Cerebellar nuclear complex (tissue), 1 donor: ENCODE measurements at regions not wholly inside any gene's neighbourhood (a gene's known extent, or its start where the extent isn't known, plus 50 kb on each side); places are given as distances from the start of the nearest gene placed in this dataset.

Source experiments
- DNase-seq, 2 experiments: peaks; one replicate each; lab custom pipeline; 2025; lab: John Stamatoyannopoulos, UW

DNA sequence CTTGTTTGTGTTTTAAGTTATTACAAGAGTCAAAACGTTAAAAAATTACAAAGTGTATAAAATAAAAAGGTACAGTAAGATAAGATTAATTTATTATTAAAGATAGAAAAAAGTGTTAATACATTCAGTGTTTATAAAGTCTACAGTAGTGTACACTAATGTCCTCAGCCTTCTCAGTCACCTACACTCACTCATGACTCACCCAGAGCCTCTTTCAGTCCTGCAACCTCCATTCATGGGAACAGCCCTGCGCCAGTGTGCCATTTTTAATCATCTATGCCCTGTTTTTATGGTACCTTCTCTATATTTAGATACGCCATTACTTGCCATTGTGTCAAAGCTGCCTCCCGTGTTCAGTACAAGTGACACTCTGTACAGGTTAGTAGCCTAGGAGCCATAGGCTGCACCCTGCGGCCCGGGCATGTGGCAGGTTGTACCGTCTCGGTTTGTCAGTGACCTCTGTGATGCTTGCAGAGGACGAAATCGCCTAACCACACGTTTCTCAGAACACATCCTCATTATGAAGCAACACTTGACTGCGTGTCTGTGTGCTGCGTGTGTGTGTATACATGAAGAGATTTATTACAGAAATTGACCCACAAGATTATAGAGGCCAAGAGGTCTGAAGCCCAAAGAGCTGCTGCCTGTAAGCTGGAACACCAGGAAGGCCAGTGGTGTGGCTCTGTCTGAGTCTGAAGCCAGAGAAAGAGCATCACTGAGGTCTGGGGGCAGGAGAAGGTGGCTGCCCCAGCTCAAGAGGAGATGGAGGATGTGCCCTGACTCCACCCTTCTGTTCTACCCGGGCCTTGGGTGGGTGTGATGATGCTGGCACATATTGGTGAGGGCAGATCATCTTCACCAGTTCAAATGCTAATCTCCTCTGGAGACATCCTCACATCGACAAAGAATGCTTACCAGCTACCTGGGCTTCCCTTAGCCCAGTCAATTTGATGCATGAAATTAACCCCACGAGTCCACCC, 116.6 kb upstream of the C14orf180 start:
- no peak for DNase-seq

DNA sequence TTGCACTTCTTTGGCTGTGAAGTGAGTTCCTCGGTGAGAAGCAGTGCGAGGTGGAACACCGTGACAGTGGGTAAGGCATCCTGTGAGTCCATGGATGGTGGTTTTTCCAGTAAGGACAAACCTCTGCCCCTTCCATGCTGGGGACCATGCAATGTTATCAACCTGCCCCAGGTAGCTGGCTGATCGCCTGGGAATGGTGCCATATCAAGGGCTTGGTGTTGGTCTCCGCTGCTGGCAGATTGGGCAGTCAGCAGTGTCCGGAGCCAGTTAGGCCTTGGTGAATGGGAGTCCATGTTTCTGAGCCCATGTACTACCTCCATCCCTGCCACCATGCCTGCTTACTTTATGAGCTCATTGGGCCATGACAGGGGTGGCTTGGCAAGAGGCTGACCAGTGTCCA, 114.7 kb upstream of the C14orf180 start:
- DNase-seq: no peak

DNA sequence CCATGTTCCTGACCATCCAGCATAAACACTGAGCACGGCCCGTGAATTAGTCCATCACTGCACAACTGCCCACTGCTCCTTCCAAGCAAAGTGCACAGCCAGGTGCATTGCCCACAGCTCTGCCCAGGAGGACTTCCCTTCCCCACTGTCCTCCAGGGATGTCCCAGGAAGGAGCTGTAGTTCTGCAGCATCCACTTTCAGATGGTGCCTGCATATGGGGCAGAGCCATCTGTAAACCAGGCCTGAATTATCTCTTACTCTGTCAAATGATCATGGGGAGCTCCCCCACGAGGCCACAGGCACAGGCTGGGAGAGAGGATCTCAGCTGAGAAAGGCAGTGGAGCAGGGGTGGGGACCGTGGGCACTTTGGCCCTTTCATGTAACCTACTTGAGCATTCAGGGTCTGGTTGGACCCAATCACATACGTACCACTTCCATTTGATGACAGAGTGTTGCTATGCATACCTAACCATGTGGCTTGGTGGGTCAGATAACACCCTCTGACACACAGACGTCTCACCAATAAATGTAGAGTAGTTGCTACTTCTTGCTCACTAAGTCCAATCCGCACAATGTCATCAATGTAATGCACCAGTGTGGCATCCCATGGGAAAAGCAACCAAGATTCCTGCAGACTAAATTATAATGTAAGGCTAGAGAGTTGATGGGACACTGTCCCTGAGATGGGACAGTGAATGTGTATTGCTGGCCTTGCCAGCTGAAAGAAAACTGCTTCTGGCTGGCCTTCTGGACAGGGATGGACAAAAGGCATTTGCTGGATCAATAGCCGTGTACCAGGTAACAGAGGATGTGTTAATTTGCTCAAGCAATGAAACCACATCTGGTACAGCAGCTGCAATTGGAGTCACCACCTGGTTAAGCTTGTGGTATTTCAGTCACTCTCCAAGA, 113.8 kb upstream of the C14orf180 start:
- no peak for DNase-seq

DNA sequence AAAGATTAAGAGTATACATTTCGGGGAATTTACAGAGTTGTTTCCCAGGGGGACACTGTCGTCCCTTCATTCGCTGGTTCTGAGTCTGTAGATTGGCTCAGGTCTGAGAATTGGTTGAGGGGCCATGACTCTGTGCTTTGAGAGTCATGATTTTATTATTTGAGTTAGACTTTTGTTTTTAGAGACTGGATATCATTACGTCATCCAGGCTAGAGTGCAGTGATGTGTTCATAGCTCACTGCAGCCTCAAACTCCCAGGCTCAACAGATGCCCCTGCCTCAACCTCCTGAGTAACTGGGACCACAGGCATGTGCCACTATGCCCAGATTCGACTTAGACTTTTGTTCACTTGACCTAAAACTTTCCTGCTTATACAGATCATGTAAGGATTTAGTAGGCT, 112.3 kb upstream of the C14orf180 start:
- no peak for DNase-seq

DNA sequence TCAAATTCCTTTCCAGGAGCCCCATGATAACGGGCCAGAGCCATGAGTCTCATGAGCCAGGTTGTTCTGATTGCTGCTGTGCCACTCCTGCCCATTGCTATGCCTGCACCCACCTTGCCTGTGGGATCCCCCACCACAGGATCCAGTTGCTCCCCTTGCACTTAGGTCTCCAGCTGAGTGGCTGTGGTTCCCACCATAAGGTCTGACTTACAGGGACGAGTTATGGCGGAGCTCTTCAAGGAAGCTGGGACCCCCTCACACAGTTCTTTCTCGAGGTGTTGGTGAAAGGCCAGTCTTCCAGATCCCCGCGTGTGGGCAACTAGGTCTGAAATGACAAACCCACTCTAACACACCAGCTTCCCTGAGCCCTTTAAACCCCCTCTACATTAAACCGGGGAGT, 111.9 kb upstream of the C14orf180 start:
- no peak for DNase-seq

DNA sequence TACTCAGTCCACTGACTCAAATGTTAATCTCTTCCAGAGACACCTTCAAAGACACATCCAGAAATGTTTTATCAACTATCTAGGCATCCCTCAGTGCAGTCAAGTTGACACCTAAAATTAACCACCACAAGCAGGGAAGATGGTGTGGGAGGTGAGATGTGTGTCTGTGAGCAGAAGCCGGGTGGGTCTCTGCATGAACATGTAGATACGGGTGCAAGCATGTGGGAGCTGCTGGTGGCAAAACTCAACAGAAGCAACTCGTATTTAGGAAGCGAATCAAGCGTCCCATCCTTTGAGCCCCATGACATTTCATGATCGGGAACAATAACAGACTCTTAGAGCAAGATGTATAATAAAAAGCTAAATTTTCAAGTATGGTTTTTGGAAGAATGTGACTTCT, 110.0 kb upstream of the C14orf180 start:
- DNase-seq: no peak

DNA sequence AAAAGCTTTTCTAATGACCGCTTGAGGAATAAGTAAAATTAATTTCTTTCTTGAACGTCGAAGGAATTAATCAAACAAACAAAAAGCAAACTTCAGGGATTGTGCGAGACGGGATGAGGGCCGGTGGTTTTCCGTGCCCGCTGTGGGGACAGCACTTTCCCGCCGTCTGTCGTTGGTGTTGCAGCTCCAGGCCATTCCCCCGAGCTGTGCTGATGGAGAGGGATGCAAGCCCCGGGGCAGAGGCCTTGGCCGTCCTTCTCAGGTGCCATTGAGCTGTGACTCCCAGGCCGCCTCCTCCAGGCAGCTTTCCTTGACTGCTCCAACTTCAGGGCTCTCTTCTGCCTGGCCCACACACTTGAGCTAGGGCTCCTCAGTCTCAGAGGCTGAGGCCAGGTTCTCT, 109.0 kb upstream of the C14orf180 start:
- no peak for DNase-seq

DNA sequence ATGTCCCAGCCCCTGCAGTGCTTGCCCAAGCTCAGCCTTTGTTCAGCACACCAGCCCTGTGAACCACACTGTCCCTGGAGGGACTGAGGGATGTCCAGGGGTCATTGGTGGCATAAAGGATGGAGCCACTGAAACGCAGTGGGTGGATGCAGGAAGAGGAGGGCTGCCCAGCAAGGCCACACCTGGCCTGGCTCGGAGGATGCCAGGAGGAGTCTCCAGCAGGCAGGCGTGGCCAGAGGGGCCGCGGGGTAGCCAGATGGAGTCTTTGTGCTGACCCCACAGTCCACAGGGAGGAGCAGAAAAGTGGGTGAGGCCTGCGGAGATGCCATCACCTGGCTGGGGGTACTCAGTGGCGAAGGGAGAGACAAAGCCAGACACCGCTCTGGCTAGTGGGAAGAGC, 108.5 kb upstream of the C14orf180 start:
- DNase-seq: no peak

DNA sequence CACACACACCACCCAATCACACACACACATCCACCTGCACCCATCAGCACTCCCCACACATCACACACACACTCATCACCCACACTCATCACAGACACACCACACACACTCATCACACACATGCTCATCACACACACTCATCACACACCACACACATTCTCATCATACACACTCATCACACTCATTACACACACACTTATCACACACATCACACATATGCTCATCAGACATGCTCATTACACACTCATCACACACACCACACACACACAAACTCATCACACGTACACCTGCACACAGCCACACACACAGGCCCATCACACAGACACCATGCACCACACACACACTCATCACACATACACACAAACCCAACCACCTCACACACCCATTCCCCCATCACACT, 107.5 kb upstream of the C14orf180 start:
- no peak for DNase-seq

DNA sequence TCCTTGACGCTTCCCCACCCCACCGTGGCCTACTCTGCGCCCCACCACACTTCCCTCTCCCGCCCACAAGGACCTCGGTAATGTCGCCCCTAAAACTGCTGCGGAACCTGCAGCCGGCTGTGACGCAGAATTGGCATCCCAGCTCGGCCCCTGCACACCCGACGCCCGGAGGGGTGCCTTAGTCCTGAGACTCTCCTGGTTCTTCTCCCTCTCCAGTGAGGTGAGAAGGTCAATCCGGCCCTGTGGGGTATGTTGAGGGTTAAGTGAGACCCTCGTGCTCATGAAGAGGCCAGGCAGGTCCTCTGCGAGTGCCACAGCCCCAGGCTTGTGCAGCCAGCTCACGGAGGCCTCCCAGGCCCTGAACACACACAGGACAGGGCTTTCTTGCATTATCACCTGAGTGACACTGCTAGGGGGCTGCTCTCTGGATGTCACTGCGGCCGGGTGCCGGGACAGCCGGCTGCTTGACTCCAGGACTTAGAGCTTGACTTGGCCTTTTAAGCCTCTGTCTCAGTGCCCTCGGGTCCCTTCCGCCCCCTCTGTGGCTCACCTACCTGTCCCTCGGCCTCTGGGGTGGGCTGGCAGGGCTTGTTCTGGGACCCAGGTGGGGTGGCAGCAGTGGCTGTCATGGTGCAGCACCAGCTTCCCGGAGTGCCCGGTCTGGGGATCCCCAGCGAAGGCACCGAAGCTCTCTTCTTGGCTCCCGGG, 106.9 kb upstream of the C14orf180 start:
- no peak for DNase-seq

DNA sequence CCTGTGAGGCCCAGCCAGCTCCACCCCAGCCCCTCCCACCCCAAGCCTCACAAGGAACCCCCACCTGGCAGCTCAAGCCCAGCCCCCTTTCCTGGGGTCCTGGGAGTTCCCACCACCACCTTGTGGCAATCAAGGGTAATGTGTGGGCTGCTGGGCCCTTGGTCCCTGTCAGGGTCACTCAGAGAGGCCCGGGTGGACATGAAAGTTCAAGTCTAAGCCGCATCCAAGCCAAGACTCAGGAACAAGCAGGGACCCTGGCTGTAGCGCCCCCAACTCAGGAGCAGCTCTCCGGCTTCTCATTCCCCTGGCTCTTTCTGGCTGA, 106.4 kb upstream of the C14orf180 start:
- no peak for DNase-seq

DNA sequence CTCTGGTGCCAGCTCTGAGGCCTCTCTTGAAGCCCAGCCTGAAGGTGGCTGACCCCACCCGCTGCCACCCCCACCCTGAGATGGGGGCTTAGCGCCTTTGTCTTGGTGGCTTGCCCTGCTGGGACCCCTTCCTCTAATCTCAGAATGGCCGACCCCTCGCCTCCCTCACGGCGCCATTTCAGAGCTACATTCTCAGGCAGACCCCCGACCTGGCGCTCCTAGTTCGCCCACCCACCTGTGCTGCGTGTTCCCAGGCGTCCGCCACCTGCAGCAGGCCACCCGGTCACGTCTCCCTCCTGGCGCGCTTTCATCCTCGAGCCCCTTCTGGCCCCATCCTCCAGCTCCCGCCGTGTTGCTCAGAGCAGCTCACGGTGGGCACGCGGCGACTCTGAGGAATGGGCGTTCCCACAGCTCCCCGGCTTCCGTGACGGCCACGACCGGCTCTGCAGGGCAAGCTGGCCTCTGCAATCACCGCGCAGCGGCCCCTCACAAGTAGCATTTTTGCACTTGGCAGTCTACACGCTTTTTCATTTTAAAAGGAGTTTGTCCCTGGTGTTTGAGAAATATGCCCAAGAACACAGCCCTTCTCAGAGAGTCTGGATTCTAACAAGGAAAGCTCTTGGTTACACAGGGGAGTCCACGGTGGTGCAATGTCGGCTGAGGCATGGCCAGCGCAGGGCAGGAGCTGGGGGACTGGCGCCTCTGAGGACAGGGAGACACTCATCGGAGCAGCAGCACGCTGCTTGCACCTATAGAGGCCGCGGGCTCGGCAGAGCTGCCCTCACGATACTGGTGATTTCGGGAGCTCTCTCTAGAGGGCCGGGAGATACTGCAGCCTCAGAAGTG, 105.7 kb upstream of the C14orf180 start:
- DNase-seq: no peak

DNA sequence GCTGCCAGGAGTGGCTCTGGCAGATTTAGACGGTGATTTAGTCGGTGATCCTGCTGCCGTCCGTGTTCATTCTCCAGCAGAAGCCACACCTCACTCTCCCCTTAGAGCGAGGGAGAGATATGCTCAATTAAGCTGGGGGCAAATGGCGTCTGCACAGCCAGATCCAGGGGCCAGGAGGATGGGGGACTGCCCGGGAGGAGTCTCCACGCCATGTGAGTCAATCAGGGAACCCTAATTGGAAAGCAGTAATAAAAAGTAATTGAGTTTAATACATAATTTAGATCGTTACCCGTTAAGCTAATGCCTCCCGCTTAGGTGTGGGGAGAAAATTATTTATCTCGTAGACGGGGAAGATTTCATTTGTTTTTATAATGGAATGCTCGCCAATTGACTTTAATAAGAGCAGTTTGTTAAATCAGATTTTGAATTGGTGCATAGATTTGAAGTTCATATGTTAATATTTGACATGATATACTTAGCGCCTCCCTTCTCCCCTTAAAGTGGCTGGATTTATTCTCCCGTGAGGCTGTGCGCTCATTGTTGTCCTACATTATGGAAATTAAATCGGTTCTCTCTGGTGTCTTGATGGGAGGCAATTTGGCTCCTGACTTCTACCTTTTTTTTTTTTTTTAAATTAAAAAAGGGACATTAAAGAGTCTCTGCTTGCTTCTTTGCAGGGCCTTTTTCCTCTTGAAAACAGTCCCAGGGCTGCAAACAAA, 104.9 kb upstream of the C14orf180 start:
- DNase-seq: no peak

DNA sequence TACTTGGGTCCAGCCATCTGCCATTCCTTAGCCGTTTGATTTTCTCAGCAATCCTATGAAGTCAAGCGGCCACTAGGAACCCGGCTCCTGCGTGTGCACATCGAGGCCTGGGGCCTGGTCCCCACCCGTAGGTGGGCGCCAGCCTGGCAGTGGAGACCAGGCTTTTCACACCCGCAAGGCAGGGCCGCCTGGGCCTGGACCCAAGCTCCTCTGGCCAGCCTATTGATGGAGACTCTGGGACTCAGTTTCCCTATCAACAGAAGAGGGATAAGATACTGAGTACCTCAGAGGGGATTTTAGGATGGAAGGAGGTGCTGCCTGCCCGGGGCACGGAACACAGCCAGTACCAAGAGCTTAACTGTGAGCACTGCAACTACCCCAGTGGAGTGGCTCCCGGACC, 104.3 kb upstream of the C14orf180 start:
- no peak for DNase-seq

DNA sequence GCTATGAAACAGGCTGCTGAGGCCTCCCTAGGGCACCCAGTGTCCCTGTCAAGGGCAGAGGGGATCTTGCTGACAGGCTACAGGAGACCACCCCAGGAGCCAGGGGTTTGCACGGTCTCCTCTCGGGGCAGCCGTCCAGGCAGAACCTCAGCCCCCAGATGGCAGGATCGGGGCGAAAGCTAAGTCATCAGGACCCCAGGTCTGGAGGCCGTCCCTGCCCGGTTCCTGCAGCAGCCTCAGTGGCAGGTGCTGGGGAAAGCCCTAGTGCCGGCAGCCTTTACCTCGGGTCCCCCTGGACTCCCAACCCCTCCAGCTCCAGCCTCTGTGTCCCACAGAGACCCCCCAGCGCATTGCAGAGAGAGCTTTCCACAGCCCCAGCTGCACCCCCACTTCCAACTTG, 103.8 kb upstream of the C14orf180 start:
- DNase-seq: no peak

DNA sequence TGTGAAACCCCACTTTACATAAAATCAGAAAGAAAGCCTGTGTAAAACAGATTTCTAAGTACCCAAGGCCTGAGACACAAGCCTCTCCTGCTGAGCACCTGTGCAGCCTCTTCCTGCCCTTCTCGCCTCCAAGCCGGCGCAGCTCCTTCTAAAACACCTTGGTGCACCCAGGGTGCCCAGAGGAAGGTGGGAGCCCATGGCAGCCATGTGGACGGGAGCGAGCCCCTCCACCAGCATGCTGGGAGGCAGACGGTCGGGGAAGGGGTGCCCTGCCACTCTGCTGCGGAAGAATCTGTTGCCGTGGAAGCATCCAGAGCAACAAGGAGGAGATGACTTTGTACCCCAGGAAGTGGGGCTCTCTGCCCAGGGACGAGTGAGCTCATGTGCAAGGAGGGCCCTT, 103.1 kb upstream of the C14orf180 start:
- DNase-seq: no peak

DNA sequence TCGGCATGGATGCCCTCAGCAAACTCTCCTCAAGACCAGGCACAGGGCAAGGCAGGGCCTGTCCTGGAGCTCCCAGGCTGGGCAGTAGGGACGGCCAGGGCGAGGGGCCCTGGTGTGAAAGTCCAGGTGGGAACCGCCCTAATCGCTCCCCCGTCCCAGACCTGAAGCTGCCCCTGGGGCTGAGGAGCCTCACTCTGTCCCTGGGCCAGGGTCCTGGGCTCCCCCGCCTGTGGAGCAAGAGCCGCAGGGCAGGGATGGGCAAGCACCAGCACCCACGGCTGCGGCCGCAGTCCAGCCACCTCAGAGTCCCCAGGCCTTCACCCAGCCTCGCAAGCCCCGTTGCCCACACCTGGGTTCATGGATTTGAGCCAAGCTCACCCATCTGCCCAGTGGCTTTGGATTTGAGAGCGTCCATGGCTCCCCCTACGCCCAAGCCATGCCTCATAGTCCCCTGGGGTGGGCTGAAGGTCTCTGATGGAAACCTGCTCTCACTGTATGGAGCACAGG, 102.4 kb upstream of the C14orf180 start:
- DNase-seq: no peak

DNA sequence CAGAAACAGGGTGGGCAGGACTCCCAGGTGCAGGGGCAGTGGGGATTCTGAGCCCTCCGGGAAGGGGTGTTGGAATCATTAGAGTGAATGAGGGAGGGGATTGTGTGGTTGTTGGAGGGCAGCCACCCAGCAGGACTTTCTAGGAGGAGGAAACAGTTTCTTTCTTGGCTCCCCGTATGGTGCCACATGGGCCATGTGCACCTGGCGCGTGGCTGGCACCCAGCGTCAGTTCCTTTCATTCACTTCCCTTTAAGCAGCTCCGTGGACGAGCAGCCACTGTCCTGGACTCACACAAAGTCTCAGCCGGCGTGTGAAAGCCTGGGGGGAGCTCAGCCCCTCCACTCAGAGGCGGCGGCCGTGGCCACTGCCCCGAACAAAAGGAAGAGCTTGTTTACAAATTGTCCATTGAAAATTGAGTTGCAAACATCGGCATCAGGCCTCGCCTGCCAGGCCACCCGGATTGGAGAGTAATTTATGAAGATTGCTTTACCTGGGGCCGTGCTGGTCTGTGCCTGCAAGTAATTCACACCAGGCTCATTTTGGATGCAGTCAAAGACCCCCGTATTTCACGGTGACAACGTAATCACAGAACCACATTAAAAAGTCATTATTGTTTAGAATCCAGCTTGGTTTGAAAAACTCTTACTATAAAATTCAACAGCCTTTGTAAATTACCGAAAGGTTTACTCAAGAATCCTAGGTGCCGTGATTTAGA, 101.7 kb upstream of the C14orf180 start:
- DNase-seq: no peak

DNA sequence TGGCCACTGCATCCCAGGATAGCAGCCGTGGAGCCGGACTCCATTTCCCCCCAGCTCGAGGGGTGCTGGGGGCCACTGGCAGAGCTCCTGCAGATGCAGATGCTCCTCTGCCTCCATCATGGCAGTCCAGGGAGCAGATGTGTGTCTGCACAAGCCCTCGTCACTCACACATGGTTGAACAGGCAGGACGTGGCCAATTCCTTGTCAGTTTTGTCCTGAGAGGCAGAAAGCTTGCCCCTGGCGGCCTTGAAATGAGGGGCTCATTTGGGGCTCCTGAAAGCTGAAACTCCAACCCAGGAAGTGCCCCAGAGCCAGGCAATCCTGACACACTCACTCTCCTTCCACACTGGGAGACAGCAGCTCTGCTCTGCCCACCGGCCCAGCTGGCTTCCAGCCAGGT, 100.9 kb upstream of the C14orf180 start:
- no peak for DNase-seq

DNA sequence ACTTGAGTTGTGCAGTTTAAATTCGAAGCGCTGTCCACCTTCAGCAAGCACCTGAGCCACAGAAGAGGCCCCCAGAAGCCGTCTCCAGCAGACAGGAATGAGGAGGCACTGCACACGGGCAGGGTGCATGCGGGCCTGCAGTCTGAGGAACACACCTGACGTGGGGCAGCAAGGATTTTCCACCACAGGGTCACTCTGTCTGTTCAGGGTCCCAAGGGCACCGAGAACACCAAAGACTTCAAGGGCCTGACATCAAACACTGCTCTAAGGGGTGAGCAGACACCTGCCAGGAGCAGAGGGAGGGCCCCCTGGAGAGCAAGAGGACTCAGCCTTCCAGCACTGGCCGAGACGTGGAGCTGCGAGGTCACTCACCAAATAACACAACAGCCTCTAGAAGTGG, 99.7 kb upstream of the C14orf180 start:
- no peak for DNase-seq
